ENCODE measurements at regions not wholly inside any gene's neighbourhood (a gene's known extent, or its start where the extent isn't known, plus 50 kb on each side); places are given as distances from the start of the nearest gene placed in this dataset.
A peak's percentile ranks its signal among the peaks of the same experiment; 100 is the strongest.
"Not testable (repeated sequence)": the region's sequence is repeated elsewhere in the genome, so short reads cannot be mapped to it uniquely, and the experiment has no call there.

DNA sequence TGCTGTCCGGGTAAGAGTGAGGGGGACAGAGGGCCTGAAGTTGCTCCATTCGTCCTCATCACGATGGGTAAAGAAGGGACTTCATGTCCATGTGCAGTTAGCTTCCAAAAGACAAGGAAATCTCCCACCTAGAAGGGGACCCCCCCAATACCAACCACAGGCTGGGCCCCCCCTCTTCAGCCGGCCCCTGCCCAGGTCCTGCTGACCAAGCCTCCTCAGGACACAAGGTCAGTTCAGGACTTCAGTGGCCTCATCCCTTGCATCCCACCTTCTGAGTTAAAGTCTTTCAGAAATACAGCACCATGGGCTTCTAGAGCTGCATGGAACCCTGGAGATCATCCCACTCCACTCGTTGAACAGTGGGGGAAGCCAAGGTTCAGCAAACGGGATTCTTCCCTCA is 115.4 kb upstream of the ERG start:
- DNase-seq (ENCODE audit: low read depth in 2 of 2) = no peak

DNA sequence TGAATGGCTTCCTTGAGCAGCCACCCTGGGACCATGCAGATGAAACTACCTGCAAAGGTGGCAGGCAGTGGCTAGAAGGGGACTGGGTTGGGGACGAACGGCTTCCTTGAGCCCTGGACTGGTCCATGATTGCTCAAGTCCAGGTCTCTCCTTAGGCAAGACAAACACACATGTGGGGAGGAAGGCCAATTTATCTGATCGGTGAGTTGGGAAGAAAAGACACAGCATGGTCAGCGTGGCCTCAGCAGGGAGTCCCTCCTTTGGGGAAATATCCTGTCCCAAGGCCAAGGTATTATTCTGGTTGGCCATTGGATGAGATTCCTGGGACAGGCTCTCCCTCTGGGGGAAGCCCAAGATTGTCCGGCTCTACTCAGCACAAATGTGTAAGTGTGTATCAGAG is 116.3 kb upstream of the ERG start:
- no peak for DNase-seq (ENCODE audit: low read depth in 2 of 2)

DNA sequence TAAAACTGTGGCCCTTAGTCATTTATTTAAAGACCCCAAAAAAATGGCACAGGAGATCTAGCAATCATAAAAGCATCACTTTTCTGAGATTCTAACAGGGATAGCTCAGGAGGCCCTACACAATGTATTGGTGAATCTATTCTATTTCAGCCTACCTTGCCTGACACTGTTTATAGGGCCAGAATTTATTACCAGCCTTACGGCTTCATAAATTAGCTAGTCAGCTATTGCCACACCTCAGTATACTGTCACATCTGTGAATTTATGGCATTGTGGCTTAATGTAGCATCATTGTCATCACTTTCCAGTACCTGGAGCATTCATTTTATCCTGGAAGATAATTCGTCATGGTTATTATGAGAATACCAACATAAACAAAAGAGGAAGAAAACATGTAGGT is 121.2 kb upstream of the ERG start:
- no peak for DNase-seq (ENCODE audit: low read depth in 2 of 2)

DNA sequence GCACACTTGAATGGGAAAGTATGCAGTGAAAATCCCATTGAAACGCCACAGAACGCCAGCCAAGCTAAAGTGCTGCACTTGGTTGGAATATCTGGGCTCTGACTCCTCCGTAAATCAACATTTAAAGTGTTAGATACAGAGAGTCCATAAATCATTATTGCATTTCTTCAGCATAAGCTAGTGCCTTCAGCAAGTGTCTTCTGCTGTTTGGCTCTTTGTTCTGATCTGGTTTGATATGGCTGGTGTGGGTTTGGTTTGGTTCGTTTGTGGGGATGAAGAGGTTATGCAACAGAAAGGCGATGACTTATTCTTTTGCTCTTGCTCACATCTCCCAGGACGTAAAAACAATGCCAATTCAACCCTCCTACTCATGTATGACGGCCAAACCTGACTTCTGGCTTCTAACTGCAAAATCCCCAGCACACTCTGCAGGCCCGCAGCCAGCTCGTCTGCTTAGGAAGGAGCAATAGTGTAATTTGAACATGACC is 121.8 kb upstream of the ERG start:
- peak; percentile 48 to 61 for DNase-seq (ENCODE audit: low read depth in 2 of 2)

DNA sequence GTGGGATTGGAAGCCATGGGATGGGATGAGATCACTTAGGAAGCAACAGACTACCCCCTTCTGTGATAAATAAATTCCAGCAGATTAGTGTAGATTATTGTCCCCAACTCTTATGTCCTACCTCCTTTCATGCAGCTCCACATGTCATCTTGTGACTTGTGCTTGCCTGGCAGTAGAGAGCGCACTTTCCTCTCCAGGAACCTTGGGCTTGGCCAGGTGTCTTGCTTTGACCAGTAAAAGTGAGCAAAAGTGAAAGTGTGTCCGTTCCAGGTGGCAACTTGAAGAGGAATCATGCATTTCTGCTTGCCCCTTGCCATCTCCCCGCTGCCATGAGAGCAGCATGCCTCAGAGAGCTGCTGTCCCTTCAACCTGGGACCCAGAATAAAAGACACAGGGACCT is 122.9 kb upstream of the ERG start:
- no peak for DNase-seq (ENCODE audit: low read depth in 2 of 2)

DNA sequence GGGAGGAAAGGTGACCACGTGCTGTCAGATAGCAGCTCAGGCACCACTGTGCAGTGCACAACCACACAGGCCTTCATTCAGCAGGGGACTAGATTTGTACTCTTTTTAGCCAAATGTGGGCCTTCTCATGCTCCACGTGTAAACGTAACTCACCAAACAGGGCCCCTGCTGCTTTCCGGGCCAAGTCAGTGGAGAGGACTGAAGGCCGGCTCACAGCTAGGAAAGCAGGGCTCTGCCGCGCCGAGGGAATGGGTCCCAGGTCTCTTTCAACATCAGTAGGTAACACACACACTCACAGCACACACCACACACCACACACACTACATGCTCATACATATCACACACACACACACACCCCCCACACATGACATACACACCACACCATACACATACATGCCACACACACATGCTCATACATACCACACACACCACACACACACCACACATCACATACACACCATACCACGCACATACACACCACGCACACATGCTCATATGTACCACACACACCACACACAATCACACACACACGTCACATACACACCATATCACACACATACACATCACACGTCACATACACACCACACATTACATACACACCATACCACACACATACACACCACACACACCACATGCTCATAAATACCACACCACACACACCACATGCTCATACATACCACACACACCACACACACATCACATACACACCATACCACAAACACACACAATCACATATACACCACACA is 124.0 kb upstream of the ERG start:
- DNase-seq (ENCODE audit: low read depth in 2 of 2) = no peak

DNA sequence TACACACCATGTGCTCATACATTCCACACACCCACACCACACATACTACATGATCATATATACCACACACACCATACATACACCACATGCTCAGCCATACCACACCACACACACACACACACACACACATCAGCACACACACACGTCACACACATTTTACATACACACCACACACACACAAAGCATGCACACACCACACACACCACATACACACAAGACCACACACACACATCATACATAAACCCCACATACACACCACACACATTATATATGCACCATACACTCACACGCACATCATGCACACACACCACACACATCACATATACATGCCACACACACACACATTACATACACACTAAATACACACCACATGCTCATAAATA is 124.5 kb upstream of the ERG start:
- DNase-seq (ENCODE audit: low read depth in 2 of 2) = no peak

DNA sequence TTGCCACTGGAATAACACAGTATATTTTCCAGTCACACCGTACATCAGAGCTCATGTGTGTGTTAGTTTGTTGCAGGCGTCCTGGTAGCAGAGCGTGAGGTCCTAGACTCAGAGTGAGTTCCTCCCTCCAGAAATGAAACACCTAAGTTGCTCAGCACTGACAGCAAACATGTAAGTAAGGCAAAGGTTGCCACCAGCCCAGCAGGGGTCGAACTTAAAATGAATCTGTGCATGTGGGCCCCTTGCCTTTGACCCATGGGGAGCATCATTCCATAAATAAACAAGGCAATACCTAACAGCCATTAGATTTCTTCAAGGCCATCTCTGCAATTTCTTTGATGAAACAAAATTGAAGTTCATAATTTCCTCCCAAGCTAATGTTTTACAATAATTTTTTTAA is 125.3 kb upstream of the ERG start:
- DNase-seq (ENCODE audit: low read depth in 2 of 2) = no peak

DNA sequence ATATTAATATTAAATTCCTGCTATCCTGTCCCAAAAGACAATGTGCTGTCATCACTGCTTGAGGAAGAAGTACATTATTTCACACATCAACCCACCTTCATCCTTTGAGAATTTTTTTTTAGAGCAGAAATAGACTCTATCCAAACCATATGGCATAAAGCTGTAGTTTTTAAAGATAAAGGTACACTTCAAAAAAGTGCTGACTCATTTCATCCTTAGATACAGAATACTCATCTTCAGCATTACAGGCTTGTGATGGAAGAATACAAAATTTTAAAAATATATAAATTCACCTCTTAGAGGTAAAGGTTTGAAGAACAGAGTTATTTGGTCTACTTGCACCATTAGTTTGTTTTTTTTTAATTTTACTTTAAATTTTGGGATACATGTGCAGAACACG is 126.7 kb upstream of the ERG start:
- DNase-seq (ENCODE audit: low read depth in 2 of 2) = no peak

DNA sequence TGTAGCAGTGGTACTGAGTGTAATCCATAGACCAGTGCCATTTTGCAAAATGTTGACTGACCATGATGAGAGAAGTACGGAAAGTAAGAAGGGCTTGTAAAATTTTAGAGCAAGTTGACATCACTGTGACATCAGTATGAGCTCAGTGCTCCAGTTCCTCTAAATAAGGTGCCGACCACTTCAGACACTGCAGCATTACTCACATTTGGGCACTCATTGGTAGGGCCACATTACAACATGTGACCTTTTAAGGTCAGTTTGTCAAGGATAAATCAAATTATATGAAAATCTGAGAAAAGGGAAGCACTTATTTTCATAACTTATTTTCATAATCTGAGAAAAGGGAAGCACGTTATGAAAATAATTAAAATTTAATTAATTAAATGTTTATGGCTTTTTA is 128.0 kb upstream of the ERG start:
- DNase-seq (ENCODE audit: low read depth in 2 of 2) = no peak

DNA sequence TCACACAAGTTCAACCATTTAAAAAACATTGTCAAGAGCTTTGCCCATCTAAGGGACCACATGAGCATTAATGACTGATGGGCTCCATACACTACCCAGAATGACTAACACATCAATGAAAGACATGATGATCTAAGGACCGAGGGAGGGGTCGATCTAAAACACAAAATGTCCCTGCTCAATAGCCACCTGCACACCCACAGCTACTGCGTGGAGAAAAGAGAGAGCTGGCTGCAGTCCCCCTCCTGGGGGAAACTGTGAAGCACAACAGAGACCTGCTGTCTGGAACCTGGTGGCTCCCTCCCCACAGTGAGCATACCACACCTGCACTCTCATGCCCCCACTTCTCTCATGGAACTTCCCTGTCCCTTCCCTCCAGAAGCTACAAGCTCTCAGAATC is 130.1 kb upstream of the ERG start:
- DNase-seq (ENCODE audit: low read depth in 2 of 2) = no peak

DNA sequence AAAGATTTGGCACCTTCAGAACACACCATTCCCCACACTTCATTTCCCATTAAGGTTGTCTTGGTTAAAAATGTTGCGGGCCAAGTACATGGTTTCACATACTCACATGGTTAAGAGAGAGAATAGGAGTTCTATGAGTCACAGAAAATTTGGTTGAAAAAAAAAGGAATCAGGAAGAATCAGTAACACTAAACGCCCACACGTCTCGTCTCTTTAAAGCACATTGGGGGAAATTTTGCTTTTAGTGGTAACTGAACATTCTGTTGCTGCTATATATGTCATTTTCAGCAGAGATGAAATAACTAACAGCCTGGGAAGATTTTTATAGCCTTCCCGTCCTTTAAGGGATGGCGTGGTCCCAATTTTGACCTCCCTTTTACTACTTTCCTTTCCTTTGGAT is 132.9 kb upstream of the ERG start:
- peak; percentile 23 to 32 for DNase-seq (ENCODE audit: low read depth in 2 of 2)

DNA sequence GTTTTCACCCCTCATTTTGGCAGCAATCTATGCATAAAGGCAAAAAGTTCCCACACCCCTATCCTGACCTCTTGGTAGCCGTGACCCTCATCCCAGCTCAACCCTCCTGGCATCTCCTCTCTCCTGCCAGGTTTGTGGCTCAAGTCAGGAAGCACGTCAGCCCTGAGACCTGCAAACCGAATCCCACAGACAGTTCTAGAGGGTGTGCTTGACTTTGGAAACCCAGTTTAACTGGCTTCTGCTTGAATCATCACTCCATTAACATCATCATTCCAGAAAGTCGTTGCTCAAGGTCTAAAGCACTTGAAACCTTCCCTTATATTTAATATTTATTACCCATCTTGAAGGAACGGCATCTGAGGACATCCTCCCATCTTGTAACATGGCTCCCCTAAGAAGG is 133.4 kb upstream of the ERG start:
- peak; percentile 29 for DNase-seq (ENCODE audit: low read depth in 2 of 2)

DNA sequence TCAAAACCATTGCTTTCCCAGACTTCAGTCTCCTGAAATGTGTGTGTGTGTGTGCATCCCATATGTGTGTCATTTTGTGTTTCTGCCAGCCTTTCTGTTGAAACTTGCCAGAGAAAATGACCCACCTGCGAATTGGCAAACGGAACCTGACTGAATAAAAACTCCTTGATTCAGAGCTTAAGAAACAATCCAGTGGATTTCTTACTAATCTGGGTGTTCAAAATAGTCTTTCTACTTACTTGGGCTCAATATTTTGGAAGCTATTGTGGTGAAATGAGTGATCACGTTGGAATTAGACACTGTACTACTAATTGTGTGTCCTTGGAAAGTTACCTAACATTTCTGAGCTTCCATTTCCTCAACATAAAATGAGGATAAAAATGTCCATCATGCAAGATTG is 138.9 kb upstream of the ERG start:
- no peak for DNase-seq (ENCODE audit: low read depth in 2 of 2)

DNA sequence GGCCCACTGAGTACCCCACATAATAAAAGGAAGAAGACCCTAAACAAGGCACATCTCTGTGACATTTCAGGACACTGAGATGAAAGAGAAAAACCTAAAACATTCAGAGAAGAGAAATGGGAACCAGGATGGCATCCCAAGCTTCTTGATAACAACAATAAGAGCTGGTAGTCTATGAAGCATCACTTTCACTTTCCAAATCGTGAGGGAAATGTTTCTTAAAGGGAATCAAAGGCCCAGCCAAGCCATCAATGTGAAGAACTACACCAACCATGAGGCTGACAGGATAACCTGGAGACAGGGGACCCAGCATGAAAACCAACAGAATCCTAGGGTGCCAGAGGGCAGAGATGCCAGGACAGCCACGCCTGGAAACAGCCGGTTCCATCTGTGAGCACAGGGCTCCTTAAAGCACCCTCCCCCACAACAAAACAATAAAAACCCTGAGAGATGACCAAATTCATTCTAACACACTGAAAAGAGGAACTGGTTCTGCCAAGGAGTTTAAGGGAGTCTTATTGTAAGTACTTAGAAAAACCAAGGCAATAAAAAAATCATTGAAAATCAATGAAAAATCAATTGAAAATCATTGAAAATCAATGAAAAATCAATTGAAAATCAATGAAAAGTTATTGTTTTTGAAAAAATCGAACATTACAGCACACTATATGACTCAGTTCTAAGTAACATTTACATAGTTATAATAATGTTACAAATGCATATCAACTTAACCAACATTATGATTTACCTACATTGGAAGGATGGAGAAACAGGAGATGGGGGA is 141.5 kb upstream of the ERG start:
- DNase-seq (ENCODE audit: low read depth in 2 of 2) = no peak

DNA sequence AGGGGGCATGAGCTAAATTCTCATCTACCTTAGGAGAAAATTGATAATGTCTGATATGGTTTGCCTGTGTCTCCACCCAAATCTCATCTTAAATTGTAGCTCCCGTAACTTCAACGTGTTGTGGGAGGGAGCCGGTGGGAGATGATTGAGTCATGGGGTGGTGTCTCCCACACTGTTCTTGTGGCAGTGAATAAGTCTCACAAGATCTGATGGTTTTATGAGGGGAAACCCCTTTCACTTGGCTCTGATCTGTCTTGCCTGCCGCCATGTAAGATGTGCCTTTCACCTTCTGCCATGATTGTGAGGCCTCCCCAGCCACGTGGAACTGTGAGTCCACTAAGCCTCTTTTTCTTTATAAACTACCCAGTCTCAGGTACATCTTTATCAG is 142.1 kb upstream of the ERG start:
- DNase-seq (ENCODE audit: low read depth in 2 of 2) = not testable (repeated sequence)

DNA sequence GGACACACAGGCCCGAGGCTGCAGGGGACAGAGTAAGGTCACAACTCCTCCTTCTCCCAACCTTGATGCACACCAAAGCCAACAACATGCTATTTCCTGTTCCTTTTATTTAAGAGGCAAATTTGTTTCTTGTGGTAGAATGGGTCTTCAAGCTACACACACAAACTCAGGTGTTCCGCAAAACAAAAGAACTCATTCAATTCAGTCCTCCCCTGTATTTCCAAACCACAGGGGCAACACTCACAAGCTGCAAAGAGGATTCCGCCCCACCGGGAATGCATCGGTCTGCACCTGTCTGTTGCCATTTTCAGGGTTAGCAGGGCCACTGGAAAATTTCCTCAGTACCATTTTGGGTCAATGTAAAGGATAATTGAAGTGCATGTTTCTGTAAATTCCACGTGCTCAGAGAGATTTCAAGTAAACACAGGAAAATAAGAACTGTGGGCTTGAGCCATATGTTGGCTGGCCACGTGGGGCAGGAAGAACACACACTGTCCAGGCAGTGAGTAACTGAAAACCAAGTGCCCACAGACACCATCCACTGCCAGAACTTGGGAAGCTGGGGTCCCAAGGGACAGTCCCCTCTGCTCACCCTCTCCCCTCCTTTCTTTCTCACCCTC is 145.2 kb upstream of the ERG start:
- DNase-seq (ENCODE audit: low read depth in 2 of 2) = no peak

DNA sequence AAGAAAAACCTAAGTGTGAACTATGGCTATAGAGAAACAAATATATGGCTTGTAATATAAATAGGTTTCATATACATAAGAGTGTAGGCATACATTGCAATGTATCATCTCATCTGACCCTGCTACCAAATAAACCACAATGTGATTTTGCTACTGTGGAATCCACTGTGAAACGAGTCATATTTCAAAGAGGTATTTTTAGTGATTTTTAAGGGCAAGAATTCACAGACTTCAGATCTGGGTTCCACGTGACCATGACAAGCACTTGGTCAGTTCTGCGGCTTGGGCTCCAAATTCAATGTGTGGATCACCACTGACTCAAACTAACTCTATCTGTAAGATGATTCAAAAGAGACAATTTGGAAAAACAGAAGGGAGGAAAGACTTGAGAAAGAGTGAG is 147.0 kb upstream of the ERG start:
- peak; percentile 76 to 78 for DNase-seq (ENCODE audit: low read depth in 2 of 2)

DNA sequence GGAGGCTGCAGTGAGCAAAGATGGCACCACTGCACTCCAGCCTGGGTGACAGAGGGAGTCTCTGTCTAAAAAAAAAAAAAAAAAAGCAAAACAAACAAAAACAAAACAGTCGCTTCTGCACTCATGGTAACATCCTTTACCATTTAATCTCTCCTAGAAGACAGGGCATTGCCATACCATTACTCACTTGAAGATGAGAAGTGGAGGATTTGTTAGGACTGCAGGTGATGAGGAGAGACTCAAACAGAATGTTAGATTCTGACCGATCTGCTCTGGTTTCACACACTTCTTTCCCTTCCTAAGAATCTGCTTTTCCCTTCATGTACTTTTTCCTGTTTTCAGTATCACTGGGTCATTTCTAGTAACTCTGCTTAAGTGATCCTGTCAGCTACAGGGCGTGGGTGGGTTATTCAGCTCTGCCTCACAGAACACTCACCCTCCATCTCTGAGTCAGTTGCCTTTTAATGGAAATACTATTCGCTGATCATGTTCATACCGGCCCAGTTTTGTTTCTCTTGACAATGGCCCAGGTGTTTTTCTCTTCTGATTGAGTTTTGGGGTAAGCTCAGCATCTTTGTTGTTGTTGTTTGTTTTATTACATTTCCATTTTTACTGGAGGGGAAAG is 148.0 kb upstream of the ERG start:
- no peak for DNase-seq (ENCODE audit: low read depth in 2 of 2)

DNA sequence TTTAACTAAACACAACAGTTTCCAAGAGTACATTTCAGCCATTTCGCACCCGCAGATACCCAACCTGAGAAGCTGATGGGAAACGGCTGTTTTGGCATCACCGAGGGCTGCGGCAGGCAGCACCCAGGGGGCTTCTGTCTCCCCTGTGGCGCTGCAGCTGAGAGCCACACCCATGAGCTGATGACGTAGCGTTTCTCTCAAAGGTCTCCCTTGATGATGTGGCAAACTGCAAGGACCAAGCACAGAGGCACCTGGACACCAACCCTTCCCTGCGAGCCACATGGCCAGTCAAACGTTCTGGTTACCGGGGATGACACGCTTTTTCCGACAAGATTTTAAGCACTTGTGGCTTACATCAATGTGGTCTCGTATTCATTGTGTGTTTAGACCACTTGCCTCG is 150.8 kb upstream of the ERG start:
- no peak for DNase-seq (ENCODE audit: low read depth in 2 of 2)

DNA sequence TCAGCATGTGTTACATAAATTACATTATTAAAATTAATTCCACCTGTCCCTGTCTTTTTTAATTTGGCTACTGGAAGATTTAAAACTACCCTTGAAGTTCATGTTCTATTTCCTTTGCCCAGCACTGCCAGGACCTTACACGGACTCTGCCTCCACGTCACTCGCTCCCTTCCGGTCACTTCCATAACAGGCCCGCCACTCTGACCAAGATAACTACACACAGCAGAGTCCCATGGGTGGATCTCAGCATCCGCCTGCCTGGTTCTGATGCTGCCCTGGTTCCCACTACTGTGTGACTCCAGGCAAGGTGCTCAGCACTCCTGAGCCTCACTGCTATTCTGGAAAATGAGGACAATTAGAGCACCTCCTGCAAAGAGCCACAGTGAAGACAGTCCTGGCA is 153.3 kb upstream of the ERG start:
- no peak for DNase-seq (ENCODE audit: low read depth in 2 of 2)

DNA sequence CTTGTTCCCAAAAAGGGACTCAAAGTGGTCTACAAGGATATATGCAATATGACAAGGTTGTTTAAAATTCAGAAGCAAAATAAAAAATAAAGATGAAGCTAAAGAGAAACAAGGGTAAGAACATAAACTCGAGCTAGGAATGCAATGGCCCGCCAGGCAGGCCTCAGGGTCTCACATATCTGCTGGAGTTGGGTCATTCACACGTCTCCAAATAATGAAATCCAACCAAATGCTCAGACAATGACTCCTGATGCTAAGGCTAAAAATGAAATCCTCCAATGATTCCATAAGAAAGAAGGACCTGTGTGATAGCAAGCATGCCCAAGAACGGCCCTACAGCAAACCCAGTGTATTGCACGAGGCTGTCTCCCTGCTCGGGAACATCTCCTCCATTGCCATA is 153.3 kb upstream of the ETS2 start:
- DNase-seq (ENCODE audit: low read depth in 2 of 2) = no peak

DNA sequence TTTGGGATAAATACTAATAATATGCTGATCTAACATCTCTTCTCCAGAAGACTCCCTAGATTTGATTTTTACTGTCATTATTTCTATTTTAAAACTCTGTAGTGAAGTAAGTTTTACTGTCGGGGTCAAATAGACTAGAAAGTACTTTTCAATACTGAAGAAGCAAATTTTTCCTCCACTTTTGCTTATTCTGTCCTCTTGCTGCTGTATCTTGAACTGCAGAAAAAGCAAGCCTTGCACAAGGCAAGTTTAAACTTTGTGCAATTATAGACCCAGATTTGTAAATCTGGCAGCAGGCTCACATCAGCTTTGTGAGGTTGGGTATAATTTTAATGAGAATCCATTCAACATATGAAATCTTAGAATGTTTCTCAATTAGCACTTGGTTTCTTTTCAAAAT is 151.1 kb upstream of the ETS2 start:
- no peak for DNase-seq (ENCODE audit: low read depth in 2 of 2)
